PFSK-1 (cell line): ENCODE measurements at regions not wholly inside any gene's neighbourhood (a gene's known extent, or its start where the extent isn't known, plus 50 kb on each side); places are given as distances from the start of the nearest gene placed in this dataset.

Experiments used
- FOXP2 ChIP-seq: optimal IDR thresholded peaks from 2 replicates; pipeline ENCODE3; 2011; ENCODE audit warnings: borderline replicate concordance, control low read depth, inconsistent platforms; ENCODE audit not compliant: insufficient read depth; ENCODE audit errors: extremely low read length, extremely low read depth
- POLR2AphosphoS5 ChIP-seq: IDR thresholded peaks from 2 replicates; pipeline ENCODE4 v1.6.1; 2012; ENCODE audit warnings: low read depth, mild to moderate bottlenecking, control low read depth, low read length, moderate library complexity
- REST ChIP-seq, 2 experiments: IDR thresholded peaks; 2 replicates each; pipeline versions ENCODE4 v1.6.1 to v1.8.0; 2011 to 2012; ENCODE audit warnings: low read depth in 2 of 2, low read length in 2 of 2, control low read depth in 1 of 2, inconsistent platforms in 1 of 2, mild to moderate bottlenecking in 1 of 2, moderate library complexity in 1 of 2; ENCODE audit not compliant: insufficient read depth in 1 of 2
- SIN3A ChIP-seq: IDR thresholded peaks from 2 replicates; pipeline ENCODE4 v1.6.1; 2012; ENCODE audit warnings: mild to moderate bottlenecking, low read length, moderate library complexity, borderline replicate concordance; ENCODE audit not compliant: insufficient read depth
- TAF1 ChIP-seq: IDR thresholded peaks from 2 replicates; pipeline ENCODE4 v1.6.1; 2012; ENCODE audit warnings: low read length, control low read depth, borderline replicate concordance; ENCODE audit not compliant: insufficient read depth

DNA sequence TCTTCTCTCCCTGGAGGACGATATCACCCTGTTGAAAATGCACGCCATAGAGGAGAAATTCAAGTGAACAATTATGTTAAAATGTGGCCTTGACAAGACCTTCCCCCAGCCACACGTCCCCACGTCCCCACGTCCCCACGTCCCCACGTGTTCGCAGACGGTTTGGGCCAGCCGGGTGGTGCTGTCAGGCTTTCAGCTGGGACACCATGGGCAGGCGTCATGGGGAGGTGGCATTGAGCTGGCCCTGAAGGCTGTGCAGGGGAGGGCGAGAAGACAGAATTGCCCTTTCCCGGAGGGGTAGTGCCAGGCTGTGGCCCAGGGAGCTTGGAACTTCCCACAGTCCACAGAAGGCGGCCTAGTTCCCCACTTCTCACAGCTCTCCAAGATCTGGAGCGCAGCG is 240.7 kb upstream of the RAB6C start:
- TF ChIP-seq SIN3A (no peak), FOXP2 (no peak), POLR2AphosphoS5 (no peak), REST (IDR thresholded peaks at IDR 0.05; ENCODE audit: insufficient read depth in 1 of 2, low read depth in 2 of 2, low read length in 2 of 2) (no peak), TAF1 (no peak)

DNA sequence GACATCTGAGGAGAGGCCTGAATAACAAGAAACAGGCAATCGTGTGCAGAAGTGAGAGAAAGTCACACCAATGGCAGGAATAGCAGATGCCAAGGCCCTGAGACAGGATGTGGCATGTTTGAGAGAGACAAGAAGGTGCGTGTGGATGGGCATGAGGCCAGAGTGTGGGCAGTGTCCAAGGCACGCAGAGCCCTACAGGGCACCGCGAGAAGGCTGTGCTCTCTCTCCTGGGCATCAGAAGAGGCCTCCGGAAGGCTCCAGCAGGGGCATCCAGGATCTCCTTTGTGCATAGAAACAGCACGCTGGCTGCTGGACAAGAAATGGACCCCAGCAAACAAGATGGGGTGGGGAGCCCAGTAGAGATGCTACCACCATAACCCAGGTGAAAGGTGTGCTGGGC is 239.0 kb upstream of the RAB6C start:
- no peak for TF ChIP-seq POLR2AphosphoS5
- no peak for TF ChIP-seq TAF1
- no peak for TF ChIP-seq FOXP2
- no peak for TF ChIP-seq REST (IDR thresholded peaks at IDR 0.05; ENCODE audit: insufficient read depth in 1 of 2, low read depth in 2 of 2, low read length in 2 of 2)
- TF ChIP-seq SIN3A, result no peak

GRCh38 chr2:129741165-129741564 is 238.3 kb upstream of the RAB6C start:
- TF ChIP-seq REST (IDR thresholded peaks at IDR 0.05; ENCODE audit: insufficient read depth in 1 of 2, low read depth in 2 of 2, low read length in 2 of 2), result no peak
- TF ChIP-seq FOXP2, result no peak
- TF ChIP-seq SIN3A, result no peak
- TF ChIP-seq TAF1, result no peak
- no peak for TF ChIP-seq POLR2AphosphoS5

DNA sequence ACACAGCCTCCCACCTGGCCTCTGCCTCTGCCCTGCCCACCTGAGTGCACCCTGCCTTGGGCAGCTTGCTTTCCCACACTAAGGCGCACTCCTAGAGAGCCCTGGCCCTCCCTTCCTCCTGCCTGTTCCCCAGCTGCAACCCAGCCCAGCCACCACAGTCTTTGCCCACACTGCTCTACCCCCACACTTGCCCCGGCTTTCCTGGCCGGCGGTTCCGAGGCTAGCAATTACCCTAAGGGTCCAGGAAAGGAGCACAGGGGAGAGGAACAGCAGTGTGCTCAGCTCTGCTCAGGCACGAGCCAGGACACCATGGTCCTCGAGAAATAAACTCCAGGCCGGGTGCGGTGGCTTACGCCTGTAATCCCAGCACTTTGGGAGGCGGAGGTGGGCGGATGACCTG is 237.8 kb upstream of the RAB6C start:
- TF ChIP-seq POLR2AphosphoS5, result no peak
- TF ChIP-seq SIN3A, result no peak
- no peak for TF ChIP-seq REST (IDR thresholded peaks at IDR 0.05; ENCODE audit: insufficient read depth in 1 of 2, low read depth in 2 of 2, low read length in 2 of 2)
- no peak for TF ChIP-seq TAF1
- no peak for TF ChIP-seq FOXP2
